Psoas muscle (tissue), 7 donors: ENCODE measurements at regions not wholly inside any gene's neighbourhood (a gene's known extent, or its start where the extent isn't known, plus 50 kb on each side); places are given as distances from the start of the nearest gene placed in this dataset.

Experiments used
- ATAC-seq, 4 donors: fragments of 200-7000 bp; cut with Tn5 transposase; one replicate each; pipeline ENCODE4 v1.9.1; 2020; ENCODE audit warnings: moderate library complexity in 3 of 4, mild to moderate bottlenecking in 2 of 4
- DNase-seq, 2 donors: peaks; one replicate each; pipeline ENCODE4 v3.0.0-alpha.2; 2020
- H3K27ac ChIP-seq: fragments of 200-600 bp; one replicate; pipeline ENCODE4 v1.8.0; 2022
- H3K27me3 ChIP-seq, 3 donors: fragments of 200-600 bp in 1 of 3; one replicate each; pipeline versions ENCODE4 v1.6.1 to v1.8.0; 2013 to 2022; ENCODE audit warnings: low read length in 2 of 3, mild to moderate bottlenecking in 2 of 3, moderate library complexity in 1 of 3; ENCODE audit not compliant: insufficient read depth in 3 of 3
- H3K36me3 ChIP-seq, 2 donors: fragments of 200-600 bp in 1 of 2; one replicate each; pipeline versions ENCODE4 v1.6.1 to v1.8.0; 2013 to 2022; ENCODE audit warnings: low read depth in 1 of 2, mild to moderate bottlenecking in 1 of 2, moderate library complexity in 1 of 2; ENCODE audit not compliant: insufficient read depth in 1 of 2
- H3K4me1 ChIP-seq: fragments of 200-600 bp; one replicate; pipeline ENCODE4 v1.8.0; 2022
- H3K4me3 ChIP-seq: fragments of 200-600 bp; one replicate; pipeline ENCODE4 v1.8.0; 2022; ENCODE audit warnings: mild to moderate bottlenecking
- H3K9me3 ChIP-seq: fragments of 200-600 bp; one replicate; pipeline ENCODE4 v1.8.0; 2022
- WGBS, 3 donors: extraction: QIAGEN DNeasy Blood & Tissue Kit; methylation state at CpG; one replicate each; pipeline versions ENCODE4 v1.1.6 to v1.1.7; 2013; 5-methylcytosine and 5-hydroxymethylcytosine counted together
- intact Hi-C, 2 donors: fragments of 100-400 bp; cut with DNase I; formaldehyde crosslinking; loops; one replicate each; pipeline versions ENCODE4 v1.11.0 to v1.14.2; 2022
- TF ChIP-seq, protein P1 (sequence below): fragments of 200-600 bp; IDR thresholded peaks from one replicate; pipeline ENCODE4 v1.8.0; 2022; ENCODE audit warnings: antibody characterized with exemption
- donor health status: healthy with polysubstance abuse.
- donor health status: DM: no; HTN: no; CAD: no; lungs with moderate emphysema.
- donor health status: Bipolar disorder and iron deficiency.
- donor health status: healthy.
- donor health status: DM: yes; HTN: yes; CAD: no.
- donor health status: DM: no; HTN: no; CAD: no.
- donor health status: DM: yes; HTN: yes; CAD: no.

DNA sequence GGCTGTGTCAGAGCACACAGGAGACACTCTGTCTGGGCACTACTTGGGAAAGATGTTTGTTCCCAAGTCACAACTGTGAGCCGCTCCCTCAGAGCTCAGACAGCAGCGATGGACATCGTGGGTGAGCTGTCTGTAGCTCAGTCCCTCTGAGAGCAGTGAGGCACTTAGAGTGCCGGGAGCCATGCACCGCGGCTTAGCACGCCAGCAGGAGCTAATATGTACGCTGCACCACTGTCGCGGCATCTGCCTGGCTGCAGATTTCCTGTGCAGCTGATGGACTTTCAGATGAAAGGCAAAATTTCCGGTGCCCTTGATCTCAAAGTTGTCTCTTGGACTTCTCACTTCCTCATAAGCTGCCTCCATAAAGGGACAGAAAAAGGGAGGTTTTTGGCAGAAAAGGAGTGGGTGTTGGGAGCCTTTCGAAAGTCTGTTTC is 92.8 kb upstream of the ZNF469 start:
- ATAC-seq (no peak), DNase-seq (peak in 1 of 2 donors; percentile 33)
- 68 to 75% (median 72%) methylated on average over 12 of the region's 12 CpGs for WGBS, 3 donors
- no peak overlapping the region for H3K27ac ChIP-seq
- peaks cover 11% of the 10 kb centered on the region for H3K9me3 ChIP-seq
- H3K4me1 ChIP-seq: no peaks in the 10 kb centered on the region
- no peaks in the 10 kb centered on the region for H3K36me3 ChIP-seq
- TF ChIP-seq, protein P1, sequence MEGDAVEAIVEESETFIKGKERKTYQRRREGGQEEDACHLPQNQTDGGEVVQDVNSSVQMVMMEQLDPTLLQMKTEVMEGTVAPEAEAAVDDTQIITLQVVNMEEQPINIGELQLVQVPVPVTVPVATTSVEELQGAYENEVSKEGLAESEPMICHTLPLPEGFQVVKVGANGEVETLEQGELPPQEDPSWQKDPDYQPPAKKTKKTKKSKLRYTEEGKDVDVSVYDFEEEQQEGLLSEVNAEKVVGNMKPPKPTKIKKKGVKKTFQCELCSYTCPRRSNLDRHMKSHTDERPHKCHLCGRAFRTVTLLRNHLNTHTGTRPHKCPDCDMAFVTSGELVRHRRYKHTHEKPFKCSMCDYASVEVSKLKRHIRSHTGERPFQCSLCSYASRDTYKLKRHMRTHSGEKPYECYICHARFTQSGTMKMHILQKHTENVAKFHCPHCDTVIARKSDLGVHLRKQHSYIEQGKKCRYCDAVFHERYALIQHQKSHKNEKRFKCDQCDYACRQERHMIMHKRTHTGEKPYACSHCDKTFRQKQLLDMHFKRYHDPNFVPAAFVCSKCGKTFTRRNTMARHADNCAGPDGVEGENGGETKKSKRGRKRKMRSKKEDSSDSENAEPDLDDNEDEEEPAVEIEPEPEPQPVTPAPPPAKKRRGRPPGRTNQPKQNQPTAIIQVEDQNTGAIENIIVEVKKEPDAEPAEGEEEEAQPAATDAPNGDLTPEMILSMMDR: no peak
- peaks cover 0 to 38% (median 0%) of the 10 kb centered on the region in 3 donors for H3K27me3 ChIP-seq
- H3K4me3 ChIP-seq: no peak overlapping the region
- intact Hi-C loops: no loop called here

DNA sequence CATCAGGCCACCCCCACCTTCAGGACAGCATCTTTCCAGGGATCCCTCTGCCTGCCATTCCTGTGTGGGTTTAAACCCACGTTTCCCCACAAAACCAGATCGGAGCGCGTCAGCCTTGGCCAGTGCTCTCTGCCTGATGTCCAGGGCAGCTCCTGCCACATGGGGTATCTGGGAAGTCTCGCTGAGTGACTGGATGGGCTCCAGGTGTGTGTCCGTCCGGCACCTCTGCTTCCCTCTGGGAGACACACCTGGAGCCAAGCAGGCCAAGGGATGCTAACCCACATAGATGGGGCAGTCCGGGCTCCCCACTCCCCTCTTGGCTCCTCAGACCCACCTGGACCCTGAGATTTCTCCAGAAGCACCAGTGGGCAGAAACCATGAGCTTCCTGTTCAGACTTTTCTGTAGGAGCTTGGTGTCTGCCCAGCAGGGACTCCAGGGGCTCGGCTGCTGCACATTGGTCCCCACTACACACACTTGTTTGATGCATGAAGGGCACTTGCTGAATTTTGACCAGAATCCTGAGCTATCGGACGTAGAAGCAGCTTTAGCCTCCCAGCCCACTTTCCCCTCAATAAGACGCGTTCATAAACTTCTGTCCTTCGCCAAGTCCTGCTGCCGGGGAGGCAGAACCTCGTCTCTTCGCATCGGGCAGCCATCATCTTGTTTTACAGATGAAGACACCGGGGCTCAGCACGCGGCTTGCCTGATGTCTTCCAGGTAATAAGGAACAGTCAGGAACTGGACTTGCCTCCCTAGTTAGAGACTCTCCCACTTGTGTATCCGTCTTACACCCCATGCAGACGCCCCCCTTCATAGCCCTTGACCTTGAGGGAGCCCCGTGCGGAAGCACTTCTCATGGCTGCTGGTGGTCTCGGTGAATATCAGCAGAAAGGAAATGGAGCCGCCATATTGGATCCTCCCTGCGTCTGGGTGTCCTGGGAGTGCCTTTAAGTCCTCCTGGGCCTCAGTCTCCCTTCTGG is 91.6 kb upstream of the ZNF469 start:
- Histone ChIP-seq H3K36me3 (no peaks in the 10 kb centered on the region), H3K27me3 (peaks cover 0 to 28% (median 0%) of the 10 kb centered on the region in 3 donors), H3K27ac (no peak overlapping the region), H3K4me1 (no peaks in the 10 kb centered on the region), H3K4me3 (no peak overlapping the region), H3K9me3 (peaks cover 11% of the 10 kb centered on the region)
- DNase-seq (peak in 1 of 2 donors; percentile 26), ATAC-seq (no peak)
- TF ChIP-seq, protein P1: no peak
- intact Hi-C loops: no loop called here
- 80 to 86% (median 81%) methylated on average over 28 of the region's 28 CpGs for WGBS, 3 donors

DNA sequence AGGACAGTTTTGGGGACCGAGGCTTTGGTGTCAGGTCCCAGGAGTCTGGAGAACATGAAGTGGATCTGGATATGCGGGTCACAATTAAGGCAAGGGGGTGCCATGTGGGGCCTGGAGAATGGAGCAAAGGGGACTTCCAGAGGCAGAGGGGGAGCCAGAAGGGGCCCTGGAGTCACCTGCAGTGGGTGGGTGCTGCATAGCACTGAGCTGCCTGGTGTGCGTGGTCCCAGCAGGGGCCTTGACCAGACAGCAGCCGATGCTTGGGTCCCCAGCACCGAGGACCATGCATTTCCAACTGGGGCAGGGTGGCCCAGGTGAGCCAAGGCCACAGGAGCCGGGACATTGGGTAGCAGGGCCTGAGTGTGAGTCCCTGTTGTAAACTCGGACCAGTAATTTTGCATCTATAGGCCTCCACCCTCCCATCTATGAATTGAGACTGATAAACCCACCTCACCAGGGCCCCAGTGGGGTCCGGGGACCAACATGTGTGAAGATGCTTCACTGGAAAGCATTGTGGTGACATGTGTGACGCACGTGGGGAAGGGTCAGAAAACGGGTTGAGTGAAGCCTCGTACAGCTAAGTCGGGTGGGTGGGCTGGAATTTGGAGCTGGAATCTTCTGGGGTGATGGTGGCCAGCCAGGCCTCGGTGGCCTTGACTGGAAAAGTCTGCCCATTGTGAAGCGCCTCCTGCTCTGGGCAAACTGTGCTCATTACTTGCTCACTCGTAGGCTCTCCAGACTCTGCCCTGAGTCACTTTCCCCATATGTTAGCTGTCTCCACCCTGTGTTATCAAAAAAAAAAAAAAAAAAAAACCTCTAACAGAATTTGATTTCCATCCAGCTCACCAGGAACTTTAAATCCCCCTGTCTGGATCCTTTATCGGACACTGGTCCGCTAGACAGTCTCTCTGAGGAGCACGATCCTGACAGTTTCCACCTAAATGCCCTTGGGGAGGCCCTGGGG is 90.5 kb upstream of the ZNF469 start:
- WGBS, 3 donors: 90 to 95% (median 94%) methylated on average over 19 of the region's 19 CpGs

DNA sequence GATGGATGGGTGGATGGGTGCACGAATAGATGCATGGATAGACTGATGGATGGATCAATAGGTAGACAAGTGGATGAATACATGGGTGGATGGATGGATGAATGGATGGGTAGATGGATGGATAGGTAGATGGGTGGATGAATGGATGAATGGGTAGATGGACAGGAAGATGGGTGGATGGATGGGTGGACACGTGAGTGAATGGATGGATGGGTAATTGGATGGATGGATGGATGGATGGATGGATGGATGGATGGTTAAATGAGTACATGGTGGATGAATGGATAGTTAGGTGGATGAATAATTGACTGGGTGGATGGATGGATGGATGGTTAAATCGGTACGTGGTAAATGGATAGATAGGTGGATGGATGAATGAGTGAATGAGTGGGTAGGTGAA is 89.7 kb upstream of the ZNF469 start:
- H3K27ac ChIP-seq: no peak overlapping the region
- peaks cover 0 to 35% (median 0%) of the 10 kb centered on the region in 3 donors for H3K27me3 ChIP-seq
- no peaks in the 10 kb centered on the region for H3K9me3 ChIP-seq
- intact Hi-C loops: no loop called here
- DNase-seq (no peak), ATAC-seq (no peak)
- no peaks in the 10 kb centered on the region for H3K36me3 ChIP-seq
- TF ChIP-seq, protein P1: no peak
- no peak overlapping the region for H3K4me3 ChIP-seq
- no peaks in the 10 kb centered on the region for H3K4me1 ChIP-seq
- 96 to 98% (median 97%) methylated on average over 4 of the region's 4 CpGs for WGBS, 3 donors

More for the DNA sequence above, 90.5 kb upstream of the ZNF469 start:
- Histone ChIP-seq H3K27ac (no peak overlapping the region), H3K4me1 (no peaks in the 10 kb centered on the region), H3K27me3 (peaks cover 0 to 32% (median 0%) of the 10 kb centered on the region in 3 donors), H3K4me3 (no peak overlapping the region), H3K36me3 (no peaks in the 10 kb centered on the region), H3K9me3 (peaks cover 3% of the 10 kb centered on the region)
- DNase-seq (peak in 1 of 2 donors; percentile 28), ATAC-seq (no peak)
- intact Hi-C loops: no loop called here
- TF ChIP-seq, protein P1: no peak
